Large intestine (tissue), 3 donors: ENCODE measurements at regions not wholly inside any gene's neighbourhood (a gene's known extent, or its start where the extent isn't known, plus 50 kb on each side); places are given as distances from the start of the nearest gene placed in this dataset.
"Not testable (repeated sequence)": the region's sequence is repeated elsewhere in the genome, so short reads cannot be mapped to it uniquely, and the experiment has no call there.

Experiments
- DNase-seq, 2 donors: peaks; one replicate each; pipeline versions ENCODE4 v3.0.0 to v3.0.0-alpha.2; 2013
- H3K27ac ChIP-seq: one replicate; pipeline ENCODE4 v1.5.1; 2013; ENCODE audit warnings: low read length
- H3K27me3 ChIP-seq: 2 replicates; pipeline ENCODE4 v1.6.1; 2013; ENCODE audit warnings: low read length; ENCODE audit not compliant: control insufficient read depth, insufficient read depth
- H3K36me3 ChIP-seq: 2 replicates; pipeline ENCODE4 v1.6.1; 2013; ENCODE audit warnings: low read length; ENCODE audit not compliant: control insufficient read depth, insufficient read depth
- H3K4me1 ChIP-seq: one replicate; pipeline ENCODE4 v1.6.1; 2013; ENCODE audit warnings: low read length; ENCODE audit not compliant: control insufficient read depth, insufficient read depth
- H3K4me3 ChIP-seq: one replicate; pipeline ENCODE4 v1.5.1; 2013; ENCODE audit warnings: low read length
- H3K9me3 ChIP-seq: one replicate; pipeline ENCODE4 v1.6.1; 2013; ENCODE audit warnings: mild to moderate bottlenecking, low read depth, low read length, moderate library complexity; ENCODE audit not compliant: control insufficient read depth
- WGBS: methylation state at CpG from one replicate; pipeline ENCODE4 v1.1.5; 2013; ENCODE audit warnings: low lambda C conversion rate; ENCODE audit not compliant: insufficient coverage; 5-methylcytosine and 5-hydroxymethylcytosine counted together

DNA sequence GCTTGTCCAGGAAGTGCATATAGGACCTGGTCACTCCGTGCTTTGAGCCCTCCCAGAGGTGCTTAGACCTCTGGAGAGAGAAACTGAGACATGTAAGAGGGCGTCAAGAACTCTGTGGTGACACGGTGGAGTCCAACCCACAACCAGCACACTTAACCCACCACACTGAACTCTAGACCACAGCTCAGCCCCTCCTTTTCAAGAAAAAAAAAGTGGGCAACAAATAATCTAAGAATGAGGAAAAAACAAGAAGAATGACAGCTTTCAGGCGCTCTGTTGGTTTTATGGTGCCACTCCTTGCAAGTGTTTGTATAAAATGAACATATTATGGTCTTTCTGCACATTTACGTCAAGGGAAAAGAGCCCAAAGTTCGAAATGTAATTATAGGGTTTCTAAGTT is 50.2 kb upstream of the SNAPC3 start:
- Histone ChIP-seq H3K9me3 (no peaks in the 10 kb centered on the region), H3K4me3 (no peak overlapping the region), H3K27me3 (no peaks in the 10 kb centered on the region), H3K4me1 (peaks cover 22% of the 10 kb centered on the region), H3K36me3 (no peaks in the 10 kb centered on the region), H3K27ac (peak overlapping the region; percentile 79)
- DNase-seq, result peak in 1 of 2 donors; percentile 81
- 55% methylated on average over 2 of the region's 6 CpGs for WGBS

- H3K9me3 ChIP-seq, result no peaks in the 10 kb centered on the region
- no peak for DNase-seq
- no peak overlapping the region for H3K4me3 ChIP-seq
- peak overlapping the region; percentile 43 for H3K27ac ChIP-seq
- no peaks in the 10 kb centered on the region for H3K27me3 ChIP-seq
- peaks cover 22% of the 10 kb centered on the region for H3K4me1 ChIP-seq
- WGBS, result no CpG with 5 or more reads among the region's 6 CpGs
- no peaks in the 10 kb centered on the region for H3K36me3 ChIP-seq
Observed at GRCh38 chr9:15371448-15371845, 51.2 kb upstream of the SNAPC3 start.

GRCh38 chr9:15370466-15371447 is 51.9 kb upstream of the SNAPC3 start:
- peak in 1 of 2 donors; percentile 54 for DNase-seq
- H3K4me3 ChIP-seq, result no peak overlapping the region
- H3K4me1 ChIP-seq, result peaks cover 22% of the 10 kb centered on the region
- no peaks in the 10 kb centered on the region for H3K36me3 ChIP-seq
- whole genome bisulfite sequencing, result 23% methylated on average over 6 of the region's 15 CpGs
- H3K27ac ChIP-seq, result peak overlapping the region; percentile 43
- H3K27me3 ChIP-seq, result no peaks in the 10 kb centered on the region
- H3K9me3 ChIP-seq, result no peaks in the 10 kb centered on the region

DNA sequence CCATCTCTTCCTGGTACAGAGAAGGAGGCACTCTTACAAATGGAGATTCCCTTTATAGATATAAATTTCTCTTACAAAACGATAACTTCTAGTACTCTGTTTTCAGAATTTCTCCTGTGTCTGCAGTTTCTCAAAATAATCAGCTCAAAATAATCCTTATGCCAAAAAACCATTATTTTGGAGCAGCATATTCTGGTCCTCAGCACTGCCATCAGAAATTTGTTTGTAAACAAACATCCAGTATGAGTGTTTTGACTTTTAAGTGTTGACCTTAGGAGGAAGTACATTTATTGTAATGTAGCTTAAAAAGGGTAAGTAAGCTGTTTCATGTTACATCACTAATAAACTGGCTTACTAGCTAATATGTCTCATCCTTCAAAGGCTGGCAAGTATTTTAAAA is 52.8 kb upstream of the SNAPC3 start:
- Histone ChIP-seq H3K4me1 (peaks cover 22% of the 10 kb centered on the region), H3K27me3 (no peaks in the 10 kb centered on the region), H3K36me3 (no peaks in the 10 kb centered on the region), H3K4me3 (no peak overlapping the region), H3K27ac (no peak overlapping the region), H3K9me3 (no peaks in the 10 kb centered on the region)
- no peak for DNase-seq
- 100% methylated on average over 1 of the region's 1 CpG for WGBS

DNA sequence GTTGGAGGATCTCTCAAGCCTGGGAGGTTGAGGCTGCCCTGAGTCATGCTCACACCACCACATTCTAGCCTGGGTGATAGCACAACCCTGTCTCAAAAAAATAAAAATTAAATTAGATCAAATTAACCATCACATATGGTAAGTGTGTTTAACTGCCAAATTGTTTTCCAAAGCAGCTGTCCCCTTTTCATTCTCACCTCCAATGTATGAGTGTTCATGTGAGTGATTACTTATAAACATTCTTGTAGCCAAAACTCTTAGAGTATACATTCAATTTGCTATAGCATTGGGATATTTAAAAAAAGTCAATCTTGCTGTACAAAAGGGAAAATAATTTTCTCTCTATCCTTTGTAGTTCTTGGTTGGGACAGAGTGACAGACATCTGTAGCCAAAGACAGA is 53.4 kb upstream of the SNAPC3 start:
- Histone ChIP-seq H3K36me3 (no peaks in the 10 kb centered on the region), H3K27me3 (no peaks in the 10 kb centered on the region), H3K9me3 (no peaks in the 10 kb centered on the region), H3K4me3 (no peak overlapping the region), H3K4me1 (peaks cover 22% of the 10 kb centered on the region), H3K27ac (no peak overlapping the region)
- no peak for DNase-seq

- no CpG with 5 or more reads among the region's 13 CpGs for WGBS
Observed at GRCh38 chr9:15364975-15365553, 57.6 kb upstream of the SNAPC3 start.

GRCh38 chr9:15361737-15362136 is 54.7 kb upstream of the TTC39B start:
- Histone ChIP-seq H3K4me1 (peaks cover 2% of the 10 kb centered on the region), H3K27ac (no peak overlapping the region), H3K4me3 (no peak overlapping the region), H3K9me3 (no peaks in the 10 kb centered on the region), H3K36me3 (no peaks in the 10 kb centered on the region), H3K27me3 (no peaks in the 10 kb centered on the region)
- no peak for DNase-seq
- 80% methylated on average over 1 of the region's 2 CpGs for WGBS

More at GRCh38 chr9:15364975-15365553, 57.6 kb upstream of the SNAPC3 start:
- H3K4me1 ChIP-seq, H3K9me3 ChIP-seq, DNase-seq, H3K36me3 ChIP-seq, H3K27ac ChIP-seq, H3K4me3 ChIP-seq, H3K27me3 ChIP-seq: not testable (repeated sequence)

DNA sequence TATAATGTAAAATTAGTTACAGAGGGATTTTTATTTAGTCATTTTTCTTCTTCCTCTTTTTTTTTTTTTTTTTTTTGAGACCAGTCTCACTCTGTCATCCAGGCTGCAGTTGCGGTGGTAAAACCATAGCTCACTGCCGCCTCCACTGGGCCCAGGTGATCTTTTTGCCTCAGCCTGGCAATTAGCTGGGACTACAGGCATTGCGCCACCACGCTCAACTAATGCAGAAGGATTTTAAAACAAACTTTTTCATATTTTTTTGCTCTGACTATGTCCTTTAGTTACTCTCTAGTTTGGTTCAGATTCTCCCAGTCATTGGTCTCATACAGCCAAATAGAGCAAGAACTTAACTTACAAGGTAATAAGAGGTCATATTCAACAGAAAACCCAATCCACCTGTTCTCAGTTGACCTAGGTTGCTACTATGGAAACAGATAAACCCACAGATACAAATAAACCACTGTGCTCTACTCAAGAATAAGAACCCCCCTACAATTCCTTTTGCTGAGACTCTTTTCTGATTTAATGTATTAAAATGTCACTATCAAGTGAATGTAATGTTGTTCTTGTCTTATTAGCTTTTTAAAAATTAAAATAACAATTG is 50.1 kb upstream of the TTC39B start:
- no CpG with 5 or more reads among the region's 4 CpGs for WGBS
- Histone ChIP-seq H3K36me3 (no peaks in the 10 kb centered on the region), H3K27me3 (no peaks in the 10 kb centered on the region), H3K9me3 (no peaks in the 10 kb centered on the region), H3K4me1 (peaks cover 12% of the 10 kb centered on the region), H3K4me3 (no peak overlapping the region), H3K27ac (peak overlapping the region; percentile 77)
- DNase-seq, result peak; percentile 64 to 86
